GM10266 (cell line): ENCODE measurements at regions not wholly inside any gene's neighbourhood (a gene's known extent, or its start where the extent isn't known, plus 50 kb on each side); places are given as distances from the start of the nearest gene placed in this dataset.

Experiments
- DNase-seq: peaks from one replicate; pipeline ENCODE4 v3.0.0; 2012; ENCODE audit errors: extremely low spot score
- CTCF ChIP-seq: IDR thresholded peaks from 2 replicates; pipeline ENCODE4 v1.5.1; 2012; ENCODE audit warnings: mild to moderate bottlenecking, low read depth; ENCODE audit not compliant: control insufficient read depth, insufficient read depth; ENCODE audit errors: missing control alignments

- no peak for TF ChIP-seq CTCF
- no peak for DNase-seq
Observed at GRCh38 chr4:71202705-71203104, 136.1 kb upstream of the SLC4A4 start.

- no peak for TF ChIP-seq CTCF
Observed at GRCh38 chr4:71204056-71204455, 134.8 kb upstream of the SLC4A4 start.

GRCh38 chr4:71206763-71207162 lies 132.1 kb upstream of the SLC4A4 start:
- TF ChIP-seq CTCF = no peak
- no peak for DNase-seq

More at GRCh38 chr4:71204056-71204455, 134.8 kb upstream of the SLC4A4 start:
- no peak for DNase-seq

GRCh38 chr4:71209161-71209560 lies 129.7 kb upstream of the SLC4A4 start:
- DNase-seq = no peak

GRCh38 chr4:71210823-71211222 lies 128.0 kb upstream of the SLC4A4 start:
- DNase-seq = no peak
- no peak for TF ChIP-seq CTCF

More at GRCh38 chr4:71209161-71209560, 129.7 kb upstream of the SLC4A4 start:
- no peak for TF ChIP-seq CTCF

GRCh38 chr4:71211748-71212147 lies 127.1 kb upstream of the SLC4A4 start:
- DNase-seq = no peak
- no peak for TF ChIP-seq CTCF

- DNase-seq = no peak
- TF ChIP-seq CTCF = no peak
Observed at GRCh38 chr4:71212216-71212615, 126.6 kb upstream of the SLC4A4 start.
